ENCODE measurements at regions not wholly inside any gene's neighbourhood (a gene's known extent, or its start where the extent isn't known, plus 50 kb on each side); places are given as distances from the start of the nearest gene placed in this dataset.

DNA sequence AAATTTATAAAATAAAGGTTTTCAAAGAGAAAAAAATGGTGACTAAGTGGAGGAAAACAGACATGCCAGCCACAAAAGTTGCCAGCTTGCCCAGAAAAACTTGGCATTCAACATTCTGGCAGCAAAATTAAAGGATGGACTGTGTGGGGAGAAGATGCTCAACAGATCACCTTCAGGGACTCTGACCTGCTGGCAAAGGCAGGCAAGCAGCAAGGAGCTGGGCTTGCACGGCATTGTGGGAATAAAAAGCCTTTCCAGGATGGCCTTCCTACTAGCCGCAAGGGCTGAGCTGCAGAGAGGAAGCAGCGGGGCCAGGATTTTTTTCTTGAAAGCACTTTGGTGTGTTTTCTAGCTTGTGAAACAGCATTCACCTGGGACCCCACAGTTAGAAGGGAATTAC, 101.9 kb upstream of the CACNA2D3 start:
- TF ChIP-seq, protein P1, sequence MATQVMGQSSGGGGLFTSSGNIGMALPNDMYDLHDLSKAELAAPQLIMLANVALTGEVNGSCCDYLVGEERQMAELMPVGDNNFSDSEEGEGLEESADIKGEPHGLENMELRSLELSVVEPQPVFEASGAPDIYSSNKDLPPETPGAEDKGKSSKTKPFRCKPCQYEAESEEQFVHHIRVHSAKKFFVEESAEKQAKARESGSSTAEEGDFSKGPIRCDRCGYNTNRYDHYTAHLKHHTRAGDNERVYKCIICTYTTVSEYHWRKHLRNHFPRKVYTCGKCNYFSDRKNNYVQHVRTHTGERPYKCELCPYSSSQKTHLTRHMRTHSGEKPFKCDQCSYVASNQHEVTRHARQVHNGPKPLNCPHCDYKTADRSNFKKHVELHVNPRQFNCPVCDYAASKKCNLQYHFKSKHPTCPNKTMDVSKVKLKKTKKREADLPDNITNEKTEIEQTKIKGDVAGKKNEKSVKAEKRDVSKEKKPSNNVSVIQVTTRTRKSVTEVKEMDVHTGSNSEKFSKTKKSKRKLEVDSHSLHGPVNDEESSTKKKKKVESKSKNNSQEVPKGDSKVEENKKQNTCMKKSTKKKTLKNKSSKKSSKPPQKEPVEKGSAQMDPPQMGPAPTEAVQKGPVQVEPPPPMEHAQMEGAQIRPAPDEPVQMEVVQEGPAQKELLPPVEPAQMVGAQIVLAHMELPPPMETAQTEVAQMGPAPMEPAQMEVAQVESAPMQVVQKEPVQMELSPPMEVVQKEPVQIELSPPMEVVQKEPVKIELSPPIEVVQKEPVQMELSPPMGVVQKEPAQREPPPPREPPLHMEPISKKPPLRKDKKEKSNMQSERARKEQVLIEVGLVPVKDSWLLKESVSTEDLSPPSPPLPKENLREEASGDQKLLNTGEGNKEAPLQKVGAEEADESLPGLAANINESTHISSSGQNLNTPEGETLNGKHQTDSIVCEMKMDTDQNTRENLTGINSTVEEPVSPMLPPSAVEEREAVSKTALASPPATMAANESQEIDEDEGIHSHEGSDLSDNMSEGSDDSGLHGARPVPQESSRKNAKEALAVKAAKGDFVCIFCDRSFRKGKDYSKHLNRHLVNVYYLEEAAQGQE (IDR thresholded peaks at IDR 0.05; ENCODE audit: insufficient read depth in 1 of 2, low read depth in 2 of 2, low read length in 1 of 2) = no peak
- TF ChIP-seq, protein P2, sequence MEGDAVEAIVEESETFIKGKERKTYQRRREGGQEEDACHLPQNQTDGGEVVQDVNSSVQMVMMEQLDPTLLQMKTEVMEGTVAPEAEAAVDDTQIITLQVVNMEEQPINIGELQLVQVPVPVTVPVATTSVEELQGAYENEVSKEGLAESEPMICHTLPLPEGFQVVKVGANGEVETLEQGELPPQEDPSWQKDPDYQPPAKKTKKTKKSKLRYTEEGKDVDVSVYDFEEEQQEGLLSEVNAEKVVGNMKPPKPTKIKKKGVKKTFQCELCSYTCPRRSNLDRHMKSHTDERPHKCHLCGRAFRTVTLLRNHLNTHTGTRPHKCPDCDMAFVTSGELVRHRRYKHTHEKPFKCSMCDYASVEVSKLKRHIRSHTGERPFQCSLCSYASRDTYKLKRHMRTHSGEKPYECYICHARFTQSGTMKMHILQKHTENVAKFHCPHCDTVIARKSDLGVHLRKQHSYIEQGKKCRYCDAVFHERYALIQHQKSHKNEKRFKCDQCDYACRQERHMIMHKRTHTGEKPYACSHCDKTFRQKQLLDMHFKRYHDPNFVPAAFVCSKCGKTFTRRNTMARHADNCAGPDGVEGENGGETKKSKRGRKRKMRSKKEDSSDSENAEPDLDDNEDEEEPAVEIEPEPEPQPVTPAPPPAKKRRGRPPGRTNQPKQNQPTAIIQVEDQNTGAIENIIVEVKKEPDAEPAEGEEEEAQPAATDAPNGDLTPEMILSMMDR (IDR thresholded peaks at IDR 0.05) = no peak
- no peak for TF ChIP-seq POLR2AphosphoS5 (IDR thresholded peaks at IDR 0.05; ENCODE audit: low read depth, low read length)
- no peak for TF ChIP-seq TCF7L2 (IDR thresholded peaks at IDR 0.05; ENCODE audit: low read depth, low read length)
